ENCODE measurements at regions not wholly inside any gene's neighbourhood (a gene's known extent, or its start where the extent isn't known, plus 50 kb on each side); places are given as distances from the start of the nearest gene placed in this dataset.

GRCh38 chr16:86766700-86767099 is 188.4 kb downstream of the FOXL1 start:
- TF ChIP-seq CTCF (IDR thresholded peaks at IDR 0.05) (no peak), KAT7 (CRISPR knock-in tag; IDR thresholded peaks at IDR 0.05; ENCODE audit: borderline replicate concordance) (no peak), PREB (CRISPR knock-in tag; IDR thresholded peaks at IDR 0.05; ENCODE audit: borderline replicate concordance) (no peak), MAX (CRISPR knock-in tag; IDR thresholded peaks at IDR 0.05) (no peak), AFF4 (CRISPR knock-in tag; IDR thresholded peaks at IDR 0.05; ENCODE audit: borderline replicate concordance) (no peak), USF2 (CRISPR knock-in tag; IDR thresholded peaks at IDR 0.05) (no peak), GABPB1 (CRISPR knock-in tag; IDR thresholded peaks at IDR 0.05) (no peak)
